PFSK-1 (cell line): ENCODE measurements at regions not wholly inside any gene's neighbourhood (a gene's known extent, or its start where the extent isn't known, plus 50 kb on each side); places are given as distances from the start of the nearest gene placed in this dataset.

Source experiments
- FOXP2 ChIP-seq: optimal IDR thresholded peaks from 2 replicates; pipeline ENCODE3; 2011; ENCODE audit warnings: borderline replicate concordance, control low read depth, inconsistent platforms; ENCODE audit not compliant: insufficient read depth; ENCODE audit errors: extremely low read length, extremely low read depth
- POLR2AphosphoS5 ChIP-seq: IDR thresholded peaks from 2 replicates; pipeline ENCODE4 v1.6.1; 2012; ENCODE audit warnings: low read depth, mild to moderate bottlenecking, control low read depth, low read length, moderate library complexity
- SIN3A ChIP-seq: IDR thresholded peaks from 2 replicates; pipeline ENCODE4 v1.6.1; 2012; ENCODE audit warnings: mild to moderate bottlenecking, low read length, moderate library complexity, borderline replicate concordance; ENCODE audit not compliant: insufficient read depth
- TAF1 ChIP-seq: IDR thresholded peaks from 2 replicates; pipeline ENCODE4 v1.6.1; 2012; ENCODE audit warnings: low read length, control low read depth, borderline replicate concordance; ENCODE audit not compliant: insufficient read depth
- TF ChIP-seq, protein P1 (sequence below), 2 experiments: IDR thresholded peaks; 2 replicates each; pipeline versions ENCODE4 v1.6.1 to v1.8.0; 2011 to 2012; ENCODE audit warnings: low read depth in 2 of 2, low read length in 2 of 2, control low read depth in 1 of 2, inconsistent platforms in 1 of 2, mild to moderate bottlenecking in 1 of 2, moderate library complexity in 1 of 2; ENCODE audit not compliant: insufficient read depth in 1 of 2

DNA sequence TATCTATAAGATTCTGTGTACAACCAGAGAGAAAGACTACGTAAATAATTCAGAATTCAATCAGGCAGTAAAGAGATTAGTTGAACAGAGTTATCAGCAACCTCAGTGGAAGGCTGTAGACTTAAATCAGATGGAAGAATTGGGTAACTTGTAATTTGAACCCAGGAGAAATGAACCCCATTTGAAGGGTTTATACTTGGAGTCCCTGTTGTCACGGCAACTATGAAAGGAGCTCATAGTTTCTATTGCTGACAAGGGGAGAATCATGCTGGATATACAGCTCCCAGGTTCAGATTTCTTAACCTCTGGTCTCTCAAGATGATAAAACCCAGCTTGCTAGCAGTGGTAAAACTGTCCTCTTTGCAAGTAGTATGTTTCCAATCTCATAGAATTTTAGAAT lies 54.4 kb upstream of the BMP4 start:
- TF ChIP-seq, protein P1, sequence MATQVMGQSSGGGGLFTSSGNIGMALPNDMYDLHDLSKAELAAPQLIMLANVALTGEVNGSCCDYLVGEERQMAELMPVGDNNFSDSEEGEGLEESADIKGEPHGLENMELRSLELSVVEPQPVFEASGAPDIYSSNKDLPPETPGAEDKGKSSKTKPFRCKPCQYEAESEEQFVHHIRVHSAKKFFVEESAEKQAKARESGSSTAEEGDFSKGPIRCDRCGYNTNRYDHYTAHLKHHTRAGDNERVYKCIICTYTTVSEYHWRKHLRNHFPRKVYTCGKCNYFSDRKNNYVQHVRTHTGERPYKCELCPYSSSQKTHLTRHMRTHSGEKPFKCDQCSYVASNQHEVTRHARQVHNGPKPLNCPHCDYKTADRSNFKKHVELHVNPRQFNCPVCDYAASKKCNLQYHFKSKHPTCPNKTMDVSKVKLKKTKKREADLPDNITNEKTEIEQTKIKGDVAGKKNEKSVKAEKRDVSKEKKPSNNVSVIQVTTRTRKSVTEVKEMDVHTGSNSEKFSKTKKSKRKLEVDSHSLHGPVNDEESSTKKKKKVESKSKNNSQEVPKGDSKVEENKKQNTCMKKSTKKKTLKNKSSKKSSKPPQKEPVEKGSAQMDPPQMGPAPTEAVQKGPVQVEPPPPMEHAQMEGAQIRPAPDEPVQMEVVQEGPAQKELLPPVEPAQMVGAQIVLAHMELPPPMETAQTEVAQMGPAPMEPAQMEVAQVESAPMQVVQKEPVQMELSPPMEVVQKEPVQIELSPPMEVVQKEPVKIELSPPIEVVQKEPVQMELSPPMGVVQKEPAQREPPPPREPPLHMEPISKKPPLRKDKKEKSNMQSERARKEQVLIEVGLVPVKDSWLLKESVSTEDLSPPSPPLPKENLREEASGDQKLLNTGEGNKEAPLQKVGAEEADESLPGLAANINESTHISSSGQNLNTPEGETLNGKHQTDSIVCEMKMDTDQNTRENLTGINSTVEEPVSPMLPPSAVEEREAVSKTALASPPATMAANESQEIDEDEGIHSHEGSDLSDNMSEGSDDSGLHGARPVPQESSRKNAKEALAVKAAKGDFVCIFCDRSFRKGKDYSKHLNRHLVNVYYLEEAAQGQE (IDR thresholded peaks at IDR 0.05; ENCODE audit: insufficient read depth in 1 of 2, low read depth in 2 of 2, low read length in 2 of 2), result no peak
- TF ChIP-seq SIN3A (no peak), FOXP2 (no peak), POLR2AphosphoS5 (no peak), TAF1 (no peak)

DNA sequence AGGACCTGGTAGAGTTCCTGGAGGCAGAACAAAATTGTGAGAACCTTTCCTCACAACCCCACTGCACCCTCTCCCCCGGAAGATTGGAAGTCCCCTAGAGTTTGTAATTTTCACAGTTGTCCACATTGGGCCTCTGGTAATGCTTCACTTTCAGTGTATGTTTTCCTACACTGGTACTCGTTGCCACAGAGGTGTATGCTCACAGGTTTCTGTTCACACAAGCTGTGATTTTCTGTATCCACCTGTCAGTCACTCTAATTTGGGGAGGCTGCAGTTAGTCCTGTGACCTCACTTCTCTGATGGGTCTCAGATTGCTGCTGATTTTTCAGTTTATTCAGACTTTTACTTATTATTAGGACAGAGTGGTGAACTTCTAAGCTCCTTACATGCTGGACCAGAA lies 66.4 kb upstream of the BMP4 start:
- TF ChIP-seq, protein P1 (IDR thresholded peaks at IDR 0.05; ENCODE audit: insufficient read depth in 1 of 2, low read depth in 2 of 2, low read length in 2 of 2), result no peak
- no peak for TF ChIP-seq SIN3A
- no peak for TF ChIP-seq FOXP2
- no peak for TF ChIP-seq POLR2AphosphoS5
- TF ChIP-seq TAF1, result no peak

DNA sequence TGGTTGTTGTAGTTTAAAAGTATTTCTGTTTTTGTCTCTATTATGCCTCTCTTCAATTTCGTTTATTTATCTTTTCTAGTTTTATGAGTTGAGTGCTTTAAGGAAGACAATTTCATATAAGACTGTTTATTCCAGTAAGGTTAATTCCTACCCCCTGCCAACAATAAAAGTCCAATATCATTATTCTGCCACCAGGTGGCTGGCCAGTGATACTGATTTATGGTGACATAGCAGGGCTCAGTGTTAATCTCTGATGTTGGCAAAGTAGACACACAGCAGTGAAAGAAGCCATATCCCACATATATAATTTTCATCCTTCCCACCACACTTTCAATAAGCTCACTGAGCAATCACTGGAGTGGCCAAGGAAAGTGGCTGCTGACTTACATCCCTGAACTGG lies 69.0 kb upstream of the BMP4 start:
- TF ChIP-seq POLR2AphosphoS5 (no peak), FOXP2 (no peak), TAF1 (no peak), SIN3A (no peak)
- TF ChIP-seq, protein P1 (IDR thresholded peaks at IDR 0.05; ENCODE audit: insufficient read depth in 1 of 2, low read depth in 2 of 2, low read length in 2 of 2), result no peak

DNA sequence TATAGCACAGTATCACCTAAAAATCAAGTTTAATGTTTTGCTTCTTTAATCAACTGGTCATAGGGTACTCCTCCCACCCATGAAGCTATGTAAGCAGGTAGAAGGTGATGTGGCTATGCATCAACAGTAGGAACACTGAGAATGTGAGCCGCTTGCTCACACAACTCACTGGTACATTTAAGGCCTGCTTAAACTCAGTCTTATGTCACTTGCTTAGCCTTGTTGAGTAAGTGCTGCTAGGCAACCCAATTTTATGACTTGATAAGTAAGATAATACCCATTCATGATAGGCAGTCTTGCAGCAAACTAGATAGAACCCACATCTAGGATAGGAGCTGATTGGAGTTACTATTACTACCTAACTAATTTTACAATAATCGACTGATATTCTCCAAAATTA lies 70.0 kb upstream of the BMP4 start:
- TF ChIP-seq SIN3A (no peak), FOXP2 (no peak), POLR2AphosphoS5 (no peak), TAF1 (no peak)
- TF ChIP-seq, protein P1 (IDR thresholded peaks at IDR 0.05; ENCODE audit: insufficient read depth in 1 of 2, low read depth in 2 of 2, low read length in 2 of 2), result no peak

DNA sequence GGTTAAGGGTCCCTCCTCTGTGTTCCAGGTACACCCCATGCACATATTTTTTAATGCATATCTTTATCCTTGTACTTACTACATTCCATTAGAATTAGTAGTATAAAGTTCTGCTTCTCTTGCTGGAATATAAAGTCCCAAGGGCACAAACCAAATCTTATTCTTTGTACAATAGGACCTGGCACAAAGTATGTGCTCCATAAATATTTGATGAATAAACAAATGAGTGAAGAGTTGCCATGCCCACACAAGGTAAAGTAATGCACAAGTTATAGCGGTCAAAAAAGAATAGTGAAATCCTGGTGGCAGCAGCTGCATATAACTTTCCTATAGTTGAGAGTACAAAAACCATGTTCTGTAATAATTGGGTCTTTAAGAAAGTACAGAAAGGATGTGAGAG lies 82.1 kb upstream of the BMP4 start:
- no peak for TF ChIP-seq SIN3A
- TF ChIP-seq FOXP2, result no peak
- TF ChIP-seq POLR2AphosphoS5, result no peak
- no peak for TF ChIP-seq TAF1
- TF ChIP-seq, protein P1 (IDR thresholded peaks at IDR 0.05; ENCODE audit: insufficient read depth in 1 of 2, low read depth in 2 of 2, low read length in 2 of 2), result no peak
